Islet precursor cell (in vitro differentiated cells): ENCODE measurements at regions not wholly inside any gene's neighbourhood (a gene's known extent, or its start where the extent isn't known, plus 50 kb on each side); places are given as distances from the start of the nearest gene placed in this dataset.

ENCODE experiments used
- DNase-seq: peaks from one replicate; pipeline ENCODE4 v3.0.0-alpha.2; 2018

DNA sequence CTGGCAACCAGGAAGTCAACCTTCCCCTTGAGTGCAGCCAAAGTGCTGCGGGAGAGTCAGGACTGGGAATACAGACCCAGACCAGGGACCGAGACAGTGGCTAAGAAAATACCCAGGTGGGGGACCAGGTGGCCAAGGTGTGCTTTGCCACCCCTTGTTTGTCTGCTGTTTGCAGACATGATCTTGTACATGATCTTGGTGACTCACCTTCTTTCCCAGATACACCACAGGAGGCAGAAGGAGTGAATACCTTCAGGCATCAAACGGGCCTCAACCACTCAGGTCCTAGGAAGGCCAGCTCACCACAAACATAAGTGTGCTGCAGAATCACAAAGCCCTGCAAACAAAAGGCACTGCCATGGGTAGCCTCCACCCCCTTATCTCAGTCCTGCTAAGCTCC is 62.0 kb downstream of the CNGA2 start:
- DNase-seq = no peak

DNA sequence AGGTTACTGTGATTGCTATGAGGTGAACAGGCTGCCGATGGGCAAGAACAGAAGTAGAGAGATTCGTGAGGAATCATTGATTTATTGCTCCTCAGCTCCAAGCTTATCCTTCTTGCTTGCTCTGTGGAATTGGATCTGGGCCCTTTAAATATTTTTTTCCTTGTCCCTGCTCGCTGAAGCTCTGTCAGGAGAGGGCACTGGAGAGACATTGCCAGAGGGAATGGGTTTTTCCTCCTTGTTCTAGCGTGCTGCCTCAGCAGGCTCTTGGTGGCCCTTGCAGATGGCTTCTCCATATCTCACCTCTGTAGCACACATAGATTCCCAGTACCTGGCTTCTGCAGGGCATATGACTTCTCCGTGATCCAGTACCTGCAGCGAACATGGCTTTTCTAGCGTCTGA is 67.4 kb downstream of the CNGA2 start:
- no peak for DNase-seq

DNA sequence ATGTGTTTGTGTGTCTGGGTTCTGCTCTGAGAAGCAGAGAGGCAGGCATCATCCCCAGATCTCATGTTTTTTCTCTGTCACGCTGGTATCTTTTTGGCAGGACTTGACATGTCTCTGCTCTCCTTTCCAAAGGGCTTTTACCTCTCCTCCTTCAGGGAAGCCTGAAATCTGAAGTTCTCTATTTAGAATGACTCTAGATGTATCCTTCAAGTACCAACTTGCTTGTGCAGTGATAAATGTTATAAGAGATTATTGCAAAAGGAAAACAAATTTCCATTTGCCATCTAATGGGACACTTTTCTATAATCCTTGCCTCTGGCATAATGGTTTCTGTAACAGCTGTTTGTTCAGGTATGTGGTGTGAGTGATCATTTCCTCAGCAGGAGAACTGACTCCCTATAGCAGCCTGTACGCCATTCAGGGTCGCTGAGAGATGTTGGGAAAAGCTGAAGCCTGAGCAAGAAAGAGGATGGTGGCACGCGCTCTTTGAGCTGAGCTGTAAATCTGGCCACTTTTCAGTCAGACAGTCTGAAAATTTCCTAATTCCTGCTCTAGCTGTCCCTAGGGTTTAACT is 72.5 kb downstream of the CNGA2 start:
- DNase-seq = no peak

DNA sequence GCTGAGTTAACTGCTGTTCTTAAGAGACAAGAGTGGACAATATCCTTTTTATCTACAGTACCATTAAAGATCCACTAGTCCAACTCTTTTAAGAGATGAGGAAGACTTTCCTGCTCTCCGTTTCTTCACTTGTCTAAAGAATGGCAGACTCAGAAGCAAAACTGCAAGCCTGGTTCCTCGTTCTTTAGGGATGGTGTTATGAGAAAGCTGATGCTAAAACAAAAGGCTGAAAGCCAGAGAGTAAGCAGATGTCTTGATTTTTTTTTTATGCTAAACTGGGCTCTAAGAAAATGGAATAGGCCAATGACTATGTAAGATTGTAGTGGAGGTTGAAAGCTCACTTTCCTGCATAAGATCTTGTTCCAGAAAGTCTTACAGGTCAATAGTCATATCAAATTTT is 78.1 kb downstream of the CNGA2 start:
- DNase-seq = no peak

DNA sequence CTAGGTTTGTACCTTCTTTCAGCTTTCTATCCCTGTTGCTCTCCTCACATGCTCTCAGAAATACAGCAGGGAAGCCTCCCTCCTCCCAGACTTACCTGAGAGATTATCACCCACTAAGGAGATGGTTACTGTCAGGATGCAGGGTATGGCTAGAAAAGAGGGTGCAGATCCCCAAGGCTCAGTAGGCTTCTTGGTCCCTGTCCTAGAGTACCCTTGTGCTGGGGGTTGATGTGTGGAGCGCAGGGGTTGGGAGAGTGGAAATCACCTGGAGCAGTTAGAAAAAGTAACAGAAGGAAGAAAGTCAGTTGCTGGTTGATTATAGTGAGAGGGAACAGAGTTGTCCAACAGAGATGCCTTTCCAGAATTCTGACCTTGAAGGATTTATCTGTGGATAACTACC is 80.2 kb downstream of the CNGA2 start:
- DNase-seq = no peak

DNA sequence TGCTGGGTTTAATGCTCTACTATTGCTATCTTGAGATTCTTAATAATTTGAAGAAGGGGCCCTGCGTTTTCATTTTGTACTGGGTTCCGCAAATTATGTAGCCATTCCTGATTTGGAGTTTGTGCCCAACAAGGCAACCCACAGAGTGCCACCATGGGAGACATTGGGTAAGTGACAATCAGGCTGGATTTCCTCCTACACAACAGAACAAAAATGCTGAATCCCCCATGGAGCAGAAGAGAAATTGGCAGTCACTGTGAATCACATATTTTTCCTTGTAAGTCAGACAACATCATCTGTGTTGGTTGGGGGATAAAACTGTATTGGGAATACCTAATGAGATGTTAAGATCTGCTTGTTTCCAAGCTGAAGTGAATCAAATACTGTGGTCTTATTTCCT is 80.9 kb downstream of the CNGA2 start:
- no peak for DNase-seq

DNA sequence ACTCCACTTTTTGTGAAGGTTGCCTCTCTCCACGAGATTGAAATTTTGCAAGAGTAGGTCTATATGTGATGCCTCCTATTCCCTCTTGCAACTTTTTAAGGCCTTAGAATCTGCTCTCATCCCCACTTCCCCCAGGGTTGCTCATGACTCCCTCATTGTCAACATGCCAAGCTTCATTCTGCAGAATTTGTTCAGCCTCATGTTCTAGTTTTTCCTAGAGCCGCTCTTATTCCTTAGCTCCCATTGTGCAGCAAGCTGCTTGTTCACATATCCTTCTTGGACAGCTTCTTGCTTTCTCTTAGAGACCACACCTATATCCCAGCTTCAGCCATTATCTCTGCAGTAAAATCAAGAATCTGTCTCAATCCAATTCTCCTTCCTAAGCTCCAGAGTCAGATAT is 82.4 kb downstream of the CNGA2 start:
- no peak for DNase-seq

DNA sequence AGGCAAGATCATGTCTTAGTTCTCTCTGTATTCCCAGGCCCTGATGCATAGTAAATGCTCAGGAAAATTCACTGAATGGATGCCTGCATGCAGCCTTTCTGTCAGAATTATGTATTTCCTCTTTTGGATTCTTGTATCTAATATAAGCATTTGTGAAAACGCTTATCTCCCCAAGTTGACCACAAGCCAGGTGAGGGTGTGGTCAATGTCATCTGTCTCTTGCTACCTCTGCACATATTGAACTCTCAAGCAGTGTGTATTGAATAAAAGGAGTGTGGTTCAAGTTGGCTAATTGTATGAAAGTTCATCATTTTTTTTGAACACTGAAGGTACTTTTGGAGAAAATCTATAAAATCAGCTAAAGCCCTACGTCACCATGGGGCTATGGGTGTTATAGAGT is 84.3 kb downstream of the CNGA2 start:
- no peak for DNase-seq

DNA sequence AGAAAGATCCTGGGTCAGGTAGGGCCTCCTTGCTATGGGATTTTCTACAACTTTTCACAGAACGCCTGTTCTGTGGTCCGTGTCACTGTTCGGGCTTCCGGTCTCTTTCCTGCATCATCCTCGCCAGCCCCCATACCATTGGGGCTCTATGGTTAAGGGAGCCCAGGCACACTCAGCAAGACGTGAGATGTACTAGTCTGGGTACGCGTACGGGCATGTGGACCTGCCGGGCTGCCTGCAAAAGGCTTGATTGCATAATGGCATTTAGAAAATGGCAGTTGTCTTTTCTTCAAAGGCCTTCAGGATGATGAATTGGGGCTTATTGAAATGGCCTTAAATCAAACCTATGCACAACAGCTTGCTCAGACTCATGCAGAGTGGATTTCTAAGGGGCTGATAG is 86.7 kb downstream of the CNGA2 start:
- DNase-seq = no peak

DNA sequence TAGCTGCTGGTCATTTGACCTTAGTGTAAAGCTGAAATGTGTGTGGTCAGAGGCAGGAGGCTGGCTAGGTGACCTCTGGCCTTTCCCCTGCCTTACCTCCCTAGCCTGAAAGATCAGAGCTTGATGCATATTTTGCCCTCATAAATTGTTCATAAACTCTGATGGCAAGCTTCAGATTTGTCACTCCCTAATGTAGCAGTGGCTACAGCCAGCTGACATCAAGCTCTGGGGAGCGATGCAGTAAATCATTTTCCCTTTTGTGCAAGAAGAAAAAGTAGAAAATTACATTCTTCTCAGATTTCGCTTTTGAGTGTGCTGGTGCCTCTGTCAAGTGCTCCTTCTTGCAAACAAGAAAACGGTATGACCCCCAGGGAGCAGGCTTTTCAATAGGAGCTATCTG is 87.7 kb upstream of the MAGEA4 start:
- DNase-seq = no peak

DNA sequence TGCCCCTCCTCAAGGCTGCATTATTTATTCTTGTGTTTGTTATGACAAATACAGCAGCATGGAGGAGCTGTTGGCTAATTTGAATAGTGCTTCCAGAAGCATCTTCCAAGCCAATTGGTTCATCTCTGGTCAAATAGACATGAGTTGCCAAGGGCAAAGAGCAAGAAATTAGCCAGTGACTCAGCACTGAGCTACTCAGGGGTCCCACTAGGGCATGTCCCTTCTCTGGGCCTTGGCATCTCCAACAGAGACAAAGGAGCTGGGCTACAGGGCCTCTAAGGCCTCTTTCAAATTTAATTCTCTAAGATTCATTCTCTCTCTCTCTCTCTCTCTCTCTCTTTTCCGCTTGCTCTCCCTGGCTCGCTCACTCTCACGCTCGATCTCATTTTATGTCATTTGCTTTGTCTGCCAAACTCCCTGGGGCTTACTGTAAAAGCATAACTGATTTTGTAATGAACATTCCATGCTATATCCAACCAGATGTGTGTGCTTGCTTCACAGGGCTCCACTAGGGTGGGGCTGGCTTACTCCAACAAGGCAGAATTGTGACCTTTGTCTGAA is 86.7 kb upstream of the MAGEA4 start:
- DNase-seq = no peak

DNA sequence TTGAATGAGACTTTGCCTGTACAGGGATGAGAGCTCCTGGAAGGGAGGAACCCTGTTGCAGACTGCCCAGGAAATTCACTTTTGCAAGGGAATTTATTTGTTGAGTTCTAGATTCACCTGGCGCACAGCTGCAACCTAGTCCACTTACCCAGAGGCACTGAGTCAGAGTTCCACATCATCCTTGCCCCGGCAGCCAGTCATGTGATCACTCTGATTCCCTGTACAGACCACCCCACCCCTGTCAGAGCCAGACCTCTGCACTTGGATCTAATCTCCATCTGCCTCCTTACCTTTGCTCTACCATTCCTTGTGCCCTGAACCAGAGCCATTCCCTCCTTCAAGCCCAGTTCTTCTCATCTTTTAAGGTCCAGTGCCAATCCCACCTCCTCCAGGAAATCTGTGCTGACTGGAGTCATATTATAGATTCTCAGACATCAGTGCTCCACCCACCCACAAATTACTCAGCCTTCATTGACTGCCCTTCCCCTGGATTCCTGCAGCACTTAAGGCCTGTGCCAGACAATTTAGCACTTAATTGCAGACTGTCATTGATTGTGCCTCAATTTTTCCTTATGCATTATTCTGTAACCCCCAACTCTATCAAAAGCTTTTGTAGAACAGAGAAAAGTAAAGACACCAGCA is 84.1 kb upstream of the MAGEA4 start:
- no peak for DNase-seq

DNA sequence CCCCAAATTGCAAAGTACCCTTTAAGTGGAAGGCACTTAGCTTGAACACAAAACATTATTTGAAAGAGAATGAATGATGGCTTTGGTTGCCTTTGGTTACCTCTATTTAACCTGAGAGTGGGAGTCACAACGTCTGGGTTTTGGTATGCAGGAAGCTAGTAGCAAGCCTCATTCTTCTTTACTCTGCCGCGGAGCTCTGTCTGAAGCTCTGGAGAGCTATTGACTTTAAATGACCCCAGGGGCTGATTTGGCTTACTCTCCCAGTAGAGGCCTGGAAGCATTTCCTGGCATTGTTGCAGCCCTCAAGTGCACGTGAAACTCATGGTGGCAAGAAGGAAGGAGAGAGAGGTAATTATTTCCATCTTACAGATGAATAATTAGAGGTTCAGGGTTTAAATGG is 81.8 kb upstream of the MAGEA4 start:
- peak; percentile 84 for DNase-seq

DNA sequence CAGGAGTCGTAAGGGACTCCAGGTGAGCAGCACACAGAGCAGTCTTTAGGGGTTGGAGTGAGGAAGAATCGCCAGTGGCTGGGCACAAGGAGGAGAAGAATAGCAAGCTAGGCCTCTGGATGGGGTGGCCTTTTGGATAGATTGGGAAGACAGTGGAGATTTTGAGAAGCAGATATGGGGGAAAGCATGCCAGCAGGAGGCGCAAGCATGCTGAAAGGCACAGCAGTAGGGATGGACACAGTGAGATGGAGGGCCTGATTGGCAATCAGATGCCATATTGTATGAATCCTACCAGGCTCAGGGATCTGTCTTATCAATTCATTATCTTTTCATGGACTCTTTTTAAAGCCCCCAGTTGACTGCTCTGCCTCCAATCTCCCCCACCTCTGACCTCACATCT is 60.4 kb upstream of the MAGEA4 start:
- no peak for DNase-seq

DNA sequence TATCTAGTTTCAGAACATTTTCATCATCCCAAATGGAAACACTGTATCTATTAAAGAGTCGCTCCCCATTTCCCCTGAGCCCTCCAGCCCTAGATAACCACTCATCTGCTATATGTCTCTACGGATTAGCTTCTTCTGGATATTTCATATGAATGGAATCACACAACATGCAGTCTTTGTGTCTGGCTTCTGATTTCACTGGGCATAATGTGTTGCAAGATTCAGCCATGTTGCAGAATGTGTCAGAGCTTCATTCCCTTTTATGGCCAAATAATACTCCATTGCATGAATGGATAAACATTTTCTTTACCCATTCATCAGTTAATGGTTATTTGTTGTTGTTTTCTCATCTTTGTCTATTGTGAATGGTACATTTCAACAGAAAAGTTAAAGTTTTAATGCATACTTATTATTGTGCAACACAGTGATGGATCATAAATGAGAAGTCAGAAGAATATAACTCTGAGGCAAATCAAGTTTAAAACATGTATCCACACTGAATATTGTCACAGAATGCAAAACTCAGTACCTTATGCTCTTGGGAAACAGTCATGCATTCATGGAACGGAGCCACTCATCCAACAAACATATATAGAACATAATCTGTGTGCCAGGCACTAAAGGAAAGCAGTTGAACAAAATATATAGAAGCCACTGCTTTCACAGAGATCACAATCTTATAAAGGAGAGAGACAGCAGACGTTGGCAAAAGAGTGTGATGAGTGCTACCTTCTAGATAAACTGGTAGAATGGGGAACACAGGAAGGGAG is 57.8 kb upstream of the MAGEA4 start:
- no peak for DNase-seq

DNA sequence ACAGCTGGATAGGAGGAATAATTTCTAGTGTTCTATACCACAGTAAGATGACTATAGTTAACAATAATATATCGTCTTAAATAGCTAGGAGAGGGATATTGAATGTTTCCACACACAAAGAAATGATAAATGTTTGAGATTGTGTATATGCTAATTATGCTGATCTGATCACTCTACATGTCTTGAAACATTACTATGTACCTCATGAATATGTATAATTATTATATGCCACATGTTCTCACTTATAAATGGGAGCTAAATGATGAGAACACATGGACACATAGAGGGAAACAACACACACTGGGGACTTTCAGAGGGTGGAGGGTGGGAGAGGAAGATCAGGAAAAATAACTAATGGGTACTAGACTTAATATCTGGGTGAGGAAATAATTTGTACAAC is 53.2 kb upstream of the MAGEA4 start:
- no peak for DNase-seq

DNA sequence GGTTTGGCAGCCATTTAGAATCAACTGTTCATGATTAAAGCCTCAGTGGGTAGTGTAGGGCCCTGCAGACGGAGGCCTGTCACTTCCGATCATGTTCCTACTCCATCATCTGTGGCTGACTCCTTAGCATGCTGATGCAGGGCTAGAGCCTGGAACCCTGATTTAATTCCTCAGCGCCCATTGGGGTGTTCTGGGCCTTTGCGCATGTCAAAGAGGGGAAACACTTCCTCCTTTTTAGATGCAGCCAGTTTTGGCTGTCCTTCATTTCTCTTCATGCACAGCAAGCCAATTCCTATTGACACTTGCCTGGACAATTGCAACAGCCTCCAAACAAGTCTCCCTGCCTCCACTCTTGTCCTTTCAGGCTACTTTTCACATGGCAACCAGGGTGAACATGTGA is 51.9 kb upstream of the MAGEA4 start:
- no peak for DNase-seq
